ENCODE measurements at regions not wholly inside any gene's neighbourhood (a gene's known extent, or its start where the extent isn't known, plus 50 kb on each side); places are given as distances from the start of the nearest gene placed in this dataset.

- no peak for DNase-seq
These were observed 218.3 kb upstream of the IER5L start for GRCh38 chr9:129396365-129396708.

GRCh38 chr9:129395633-129396364 lies 217.7 kb upstream of the IER5L start:
- DNase-seq: no peak

GRCh38 chr9:129394886-129395279 lies 216.8 kb upstream of the IER5L start:
- no peak for DNase-seq

- no peak for DNase-seq
These were observed 216.2 kb upstream of the IER5L start for GRCh38 chr9:129394061-129394885.

GRCh38 chr9:129393064-129393463 lies 215.0 kb upstream of the IER5L start:
- no peak for DNase-seq

- DNase-seq: no peak
These were observed 214.1 kb upstream of the IER5L start for GRCh38 chr9:129392093-129392541.

GRCh38 chr9:129391221-129391661 lies 213.2 kb upstream of the IER5L start:
- DNase-seq: no peak

GRCh38 chr9:129390541-129390940 lies 212.5 kb upstream of the IER5L start:
- no peak for DNase-seq

- no peak for DNase-seq
These were observed 209.8 kb upstream of the IER5L start for GRCh38 chr9:129387822-129388221.

- DNase-seq: no peak
These were observed 208.7 kb upstream of the IER5L start for GRCh38 chr9:129386812-129387177.

- no peak for DNase-seq
These were observed 207.3 kb upstream of the IER5L start for GRCh38 chr9:129385211-129385934.

GRCh38 chr9:129384491-129385210 lies 206.6 kb upstream of the IER5L start:
- DNase-seq: no peak

GRCh38 chr9:129383561-129384490 lies 205.8 kb upstream of the IER5L start:
- peak; percentile 78 for DNase-seq

GRCh38 chr9:129383019-129383560 lies 205.0 kb upstream of the IER5L start:
- no peak for DNase-seq

GRCh38 chr9:129382281-129383018 lies 204.4 kb upstream of the IER5L start:
- no peak for DNase-seq

- no peak for DNase-seq
These were observed 203.5 kb upstream of the IER5L start for GRCh38 chr9:129381481-129381957.

- DNase-seq: no peak
These were observed 202.9 kb upstream of the IER5L start for GRCh38 chr9:129380961-129381401.

GRCh38 chr9:129379886-129380285 lies 201.8 kb upstream of the IER5L start:
- DNase-seq: no peak

- no peak for DNase-seq
These were observed 201.2 kb upstream of the IER5L start for GRCh38 chr9:129379181-129379836.
